ENCODE measurements at regions not wholly inside any gene's neighbourhood (a gene's known extent, or its start where the extent isn't known, plus 50 kb on each side); places are given as distances from the start of the nearest gene placed in this dataset.

DNA sequence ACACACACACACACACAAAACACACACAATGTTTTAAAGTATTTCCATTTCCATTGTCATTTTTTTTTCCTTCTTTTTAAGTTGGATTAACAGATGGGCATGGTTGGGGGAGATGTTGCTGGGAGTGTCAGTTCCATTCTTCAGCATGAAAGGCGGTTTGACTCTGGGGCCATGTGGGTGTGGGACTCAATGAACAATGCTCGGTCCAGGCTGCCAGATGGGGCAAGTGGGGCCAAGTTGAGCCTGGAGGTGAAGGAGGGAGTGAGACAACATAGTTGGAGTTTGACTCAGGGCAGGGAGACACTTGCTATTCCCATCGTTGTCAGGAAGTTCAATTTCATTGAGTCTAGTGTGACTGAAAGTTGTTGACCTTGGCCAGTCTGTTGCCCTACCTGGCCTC lies 125.3 kb downstream of the TLE3 start:
- POLR2A ChIA-PET = no interaction called here
- TF ChIP-seq SP1 (IDR thresholded peaks at IDR 0.05) (no peak), L3MBTL2 (conservative IDR thresholded peaks at IDR 0.05) (no peak), PKNOX1 (IDR thresholded peaks at IDR 0.05) (no peak), NFRKB (IDR thresholded peaks at IDR 0.05) (no peak), CTBP1 (IDR thresholded peaks at IDR 0.05; ENCODE audit: borderline replicate concordance) (no peak), ARNT (IDR thresholded peaks at IDR 0.05) (no peak), SUZ12 (IDR thresholded peaks at IDR 0.05) (no peak), FOXM1 (IDR thresholded peaks at IDR 0.05; ENCODE audit: borderline replicate concordance) (no peak), FOXA1 (IDR thresholded peaks at IDR 0.05) (no peak), HDGF (IDR thresholded peaks at IDR 0.05; ENCODE audit: borderline replicate concordance) (no peak), ELF4 (IDR thresholded peaks at IDR 0.05) (no peak), ZNF384 (IDR thresholded peaks at IDR 0.05) (no peak), TARDBP (IDR thresholded peaks at IDR 0.05) (no peak), LEF1 (IDR thresholded peaks at IDR 0.05; ENCODE audit: borderline replicate concordance) (no peak), FOXK2 (IDR thresholded peaks at IDR 0.05) (no peak)

DNA sequence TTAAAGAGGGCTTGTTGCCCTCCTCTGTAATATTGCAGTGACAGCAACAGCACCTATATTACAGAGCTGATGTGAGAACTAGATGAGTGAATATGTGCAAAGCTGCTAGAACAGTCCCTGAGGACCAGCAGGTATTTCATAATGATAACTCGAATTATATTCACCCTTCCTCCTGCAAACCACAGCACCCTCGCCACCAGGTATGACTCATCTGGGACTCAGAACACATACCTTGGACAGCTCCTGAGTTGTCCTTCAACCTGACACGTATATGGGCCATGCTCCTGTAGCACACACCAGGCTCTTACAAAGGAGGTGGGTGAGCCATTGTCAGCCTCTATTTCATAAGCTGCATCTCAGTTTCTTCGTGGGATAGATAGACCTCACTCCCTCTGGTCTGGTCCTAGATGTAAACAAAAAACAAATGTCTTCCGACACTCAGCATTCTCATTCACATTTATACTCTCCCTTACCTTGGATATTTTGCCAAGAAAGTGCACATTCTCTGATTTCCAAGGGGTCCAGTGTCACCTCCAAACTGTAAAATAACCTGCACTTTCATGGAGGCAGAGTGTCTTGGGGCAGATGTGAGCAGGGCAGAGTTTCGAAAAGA lies 124.5 kb downstream of the TLE3 start:
- TF ChIP-seq ZNF384 (IDR thresholded peaks at IDR 0.05) (no peak), TARDBP (IDR thresholded peaks at IDR 0.05) (no peak), SUZ12 (IDR thresholded peaks at IDR 0.05) (no peak), L3MBTL2 (conservative IDR thresholded peaks at IDR 0.05) (no peak), ARNT (IDR thresholded peaks at IDR 0.05) (no peak), CTBP1 (IDR thresholded peaks at IDR 0.05; ENCODE audit: borderline replicate concordance) (no peak), HDGF (IDR thresholded peaks at IDR 0.05; ENCODE audit: borderline replicate concordance) (no peak), NFRKB (IDR thresholded peaks at IDR 0.05) (no peak), FOXM1 (IDR thresholded peaks at IDR 0.05; ENCODE audit: borderline replicate concordance) (no peak), BHLHE40 (IDR thresholded peaks at IDR 0.05; ENCODE audit: borderline replicate concordance) (no peak), ELF4 (IDR thresholded peaks at IDR 0.05) (no peak), FOXA1 (IDR thresholded peaks at IDR 0.05) (no peak), FOXK2 (IDR thresholded peaks at IDR 0.05) (no peak), PKNOX1 (IDR thresholded peaks at IDR 0.05) (no peak), LEF1 (IDR thresholded peaks at IDR 0.05; ENCODE audit: borderline replicate concordance) (no peak), SP1 (IDR thresholded peaks at IDR 0.05) (no peak)
- peak; percentile 43 for DNase-seq (ENCODE audit: extremely low spot score)
- ChIA-PET CTCF (no interaction called here), POLR2A (no interaction called here)

More for the DNA sequence above, 125.3 kb downstream of the TLE3 start:
- no peak for DNase-seq (ENCODE audit: extremely low spot score)
- CTCF ChIA-PET = interaction anchor here (0.9 kb wide), 1 partner anchor 607 kb away, joined by 3 read pairs; no protein-coding TSS in a partner anchor

GRCh38 chr15:69973880-69974279 lies 123.8 kb downstream of the TLE3 start:
- POLR2A ChIA-PET = no interaction called here
- DNase-seq (ENCODE audit: extremely low spot score) = no peak
- no peak for TF ChIP-seq TARDBP (IDR thresholded peaks at IDR 0.05)
- no peak for TF ChIP-seq NFRKB (IDR thresholded peaks at IDR 0.05)
- CTCF ChIA-PET = no interaction called here

GRCh38 chr15:69974321-69974720 lies 123.4 kb downstream of the TLE3 start:
- CTCF ChIA-PET = no interaction called here
- no peak for DNase-seq (ENCODE audit: extremely low spot score)
- POLR2A ChIA-PET = no interaction called here
- TF ChIP-seq L3MBTL2 (conservative IDR thresholded peaks at IDR 0.05) = no peak

GRCh38 chr15:69976366-69976994 lies 121.2 kb downstream of the TLE3 start:
- ChIA-PET CTCF (no interaction called here), POLR2A (no interaction called here)
- DNase-seq (ENCODE audit: extremely low spot score) = peak; percentile 38
- no peak for TF ChIP-seq CTBP1 (IDR thresholded peaks at IDR 0.05; ENCODE audit: borderline replicate concordance)
- no peak for TF ChIP-seq NFRKB (IDR thresholded peaks at IDR 0.05)
- no peak for TF ChIP-seq SUZ12 (IDR thresholded peaks at IDR 0.05)
- TF ChIP-seq PKNOX1 (IDR thresholded peaks at IDR 0.05) = no peak
- no peak for TF ChIP-seq FOXM1 (IDR thresholded peaks at IDR 0.05; ENCODE audit: borderline replicate concordance)
- TF ChIP-seq ELF4 (IDR thresholded peaks at IDR 0.05) = no peak
- TF ChIP-seq ZNF384 (IDR thresholded peaks at IDR 0.05) = no peak
- TF ChIP-seq LEF1 (IDR thresholded peaks at IDR 0.05; ENCODE audit: borderline replicate concordance) = no peak
- TF ChIP-seq HDGF (IDR thresholded peaks at IDR 0.05; ENCODE audit: borderline replicate concordance) = no peak
- TF ChIP-seq BHLHE40 (IDR thresholded peaks at IDR 0.05; ENCODE audit: borderline replicate concordance) = no peak
- TF ChIP-seq FOXK2 (IDR thresholded peaks at IDR 0.05) = no peak
- TF ChIP-seq L3MBTL2 (conservative IDR thresholded peaks at IDR 0.05) = no peak
- no peak for TF ChIP-seq ARNT (IDR thresholded peaks at IDR 0.05)
- TF ChIP-seq TARDBP (IDR thresholded peaks at IDR 0.05) = no peak
- no peak for TF ChIP-seq FOXA1 (IDR thresholded peaks at IDR 0.05)
- TF ChIP-seq SP1 (IDR thresholded peaks at IDR 0.05) = no peak

DNA sequence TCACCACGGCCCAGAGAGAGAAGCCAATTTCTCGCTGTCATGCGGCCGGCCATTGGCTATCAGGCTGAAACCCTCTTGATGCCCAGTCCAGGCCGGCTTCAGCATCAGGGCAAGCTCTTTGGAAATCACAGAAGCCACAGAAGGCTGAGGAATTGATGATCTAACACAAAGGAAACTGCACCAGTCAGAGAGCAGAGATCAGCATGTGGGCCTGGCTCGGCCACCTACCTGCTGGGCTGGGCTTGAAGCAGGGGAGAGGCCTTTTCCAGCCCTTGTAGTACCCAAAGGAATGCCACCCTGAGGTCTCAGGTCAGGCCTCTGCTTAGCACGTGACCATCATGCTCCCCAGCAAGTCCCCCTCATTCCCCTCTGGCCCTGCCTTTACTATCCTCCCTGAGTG lies 119.1 kb downstream of the TLE3 start:
- CTCF ChIA-PET = no interaction called here
- TF ChIP-seq SP1 (IDR thresholded peaks at IDR 0.05) (no peak), FOXK2 (IDR thresholded peaks at IDR 0.05) (no peak), BHLHE40 (IDR thresholded peaks at IDR 0.05; ENCODE audit: borderline replicate concordance) (no peak), ARNT (IDR thresholded peaks at IDR 0.05) (no peak), SUZ12 (IDR thresholded peaks at IDR 0.05) (no peak), TARDBP (IDR thresholded peaks at IDR 0.05) (no peak), LEF1 (IDR thresholded peaks at IDR 0.05; ENCODE audit: borderline replicate concordance) (no peak), CTBP1 (IDR thresholded peaks at IDR 0.05; ENCODE audit: borderline replicate concordance) (no peak), NFRKB (IDR thresholded peaks at IDR 0.05) (no peak), PKNOX1 (IDR thresholded peaks at IDR 0.05) (no peak), ZNF384 (IDR thresholded peaks at IDR 0.05) (no peak), FOXA1 (IDR thresholded peaks at IDR 0.05) (no peak), L3MBTL2 (conservative IDR thresholded peaks at IDR 0.05) (no peak), FOXM1 (IDR thresholded peaks at IDR 0.05; ENCODE audit: borderline replicate concordance) (no peak), ELF4 (IDR thresholded peaks at IDR 0.05) (no peak)
- POLR2A ChIA-PET = no interaction called here
- DNase-seq (ENCODE audit: extremely low spot score) = no peak

Data from HEK293T (cell line).